H1 (cell line): ENCODE measurements at regions not wholly inside any gene's neighbourhood (a gene's known extent, or its start where the extent isn't known, plus 50 kb on each side); places are given as distances from the start of the nearest gene placed in this dataset.

Experiments used
- BCL11A ChIP-seq, 2 experiments: IDR thresholded peaks; one replicate each; pipeline ENCODE4 v1.6.1; 2011; ENCODE audit warnings: low read depth in 2 of 2, low read length in 2 of 2, mild to moderate bottlenecking in 2 of 2
- CTCF ChIP-seq, 3 experiments: IDR thresholded peaks; 1 replicate in 2 of 3; 2 replicates in 1 of 3; pipeline versions ENCODE4 v1.5.1 to v1.6.1; 2011; ENCODE audit warnings: low read length in 3 of 3, mild to moderate bottlenecking in 3 of 3, inconsistent platforms in 2 of 3, low read depth in 1 of 3, moderate library complexity in 1 of 3; ENCODE audit not compliant: insufficient read depth in 1 of 3; ENCODE audit errors: control extremely low read depth in 1 of 3
- EZH2 ChIP-seq: fragments of 200-600 bp; sonication (generic); IDR thresholded peaks from 2 replicates; pipeline ENCODE4 v1.7.1; 2012; ENCODE audit warnings: low read depth, mild to moderate bottlenecking, moderate library complexity, low read length, inconsistent platforms; ENCODE audit not compliant: severe bottlenecking
- MAX ChIP-seq: IDR thresholded peaks from 2 replicates; pipeline ENCODE4 v1.6.1; 2012; ENCODE audit warnings: inconsistent platforms
- POLR2A ChIP-seq, 2 experiments: IDR thresholded peaks; 1 replicate in 1 of 2; 2 replicates in 1 of 2; pipeline ENCODE4 v1.6.1; 2011; ENCODE audit warnings: low read depth in 2 of 2, low read length in 2 of 2, mild to moderate bottlenecking in 2 of 2; ENCODE audit errors: control extremely low read depth in 1 of 2
- RAD21 ChIP-seq, 2 experiments: IDR thresholded peaks in 1 of 2; conservative IDR thresholded peaks in 1 of 2; 2 replicates each; pipeline ENCODE4 v1.6.1; 2011; ENCODE audit warnings: low read depth in 2 of 2, low read length in 2 of 2, improper control_type of control experiment in 1 of 2, inconsistent platforms in 1 of 2, mild to moderate bottlenecking in 1 of 2, moderate library complexity in 1 of 2
- RBBP5 ChIP-seq: IDR thresholded peaks from 2 replicates; pipeline ENCODE4 v1.7.1; 2012; ENCODE audit warnings: low read depth, mild to moderate bottlenecking, inconsistent platforms, low read length, moderate library complexity, borderline replicate concordance
- RFX5 ChIP-seq: IDR thresholded peaks from 2 replicates; pipeline ENCODE4 v1.6.1; 2011; ENCODE audit warnings: low read depth, low read length, improper control_type of control experiment, borderline replicate concordance
- RNF2 ChIP-seq: fragments of 200-900, 300-1000 bp; sonication (generic); IDR thresholded peaks from 2 replicates; pipeline ENCODE4 v1.7.1; 2016; ENCODE audit warnings: borderline replicate concordance, low read depth, mild to moderate bottlenecking, antibody characterized with exemption, low read length; ENCODE audit not compliant: poor library complexity, severe bottlenecking; ENCODE audit errors: missing control alignments

GRCh38 chr2:121010998-121011397 is 274.0 kb downstream of the TFCP2L1 start:
- TF ChIP-seq RNF2 (no peak), RAD21 (IDR thresholded peaks at IDR 0.05 in 1 of 2, conservative IDR thresholded peaks at IDR 0.05 in 1 of 2; ENCODE audit: low read depth in 2 of 2, low read length in 2 of 2) (no peak), RBBP5 (no peak), POLR2A (IDR thresholded peaks at IDR 0.05; ENCODE audit: control extremely low read depth in 1 of 2, low read depth in 2 of 2, low read length in 2 of 2) (no peak), BCL11A (IDR thresholded peaks at IDR 0.05; ENCODE audit: low read depth in 2 of 2, low read length in 2 of 2) (no peak), RFX5 (no peak), CTCF (IDR thresholded peaks at IDR 0.05; ENCODE audit: control extremely low read depth in 1 of 3, insufficient read depth in 1 of 3, low read depth in 1 of 3, low read length in 3 of 3) (no peak), EZH2 (no peak), MAX (no peak)
